Gastrocnemius medialis (tissue), 4 donors: ENCODE measurements at regions not wholly inside any gene's neighbourhood (a gene's known extent, or its start where the extent isn't known, plus 50 kb on each side); places are given as distances from the start of the nearest gene placed in this dataset.

Experiments used
- ATAC-seq, 2 donors: fragments of 150-250 bp; one replicate each; pipeline ENCODE4 v1.9.1; 2016
- DNase-seq, 2 donors: peaks; one replicate each; pipeline ENCODE4 v3.0.0-alpha.2; 2019
- H3K27ac ChIP-seq, 4 donors: fragments of 200-600 bp; sonication (generic); 1 replicate in 1 of 4; 2 replicates in 3 of 4; pipeline ENCODE4 v1.5.1; 2016 to 2018; ENCODE audit warnings: mild to moderate bottlenecking in 2 of 4, moderate library complexity in 1 of 4
- H3K27me3 ChIP-seq, 3 donors: fragments of 200-600 bp; sonication (generic) in 2 of 3; 1 replicate in 1 of 3; 2 replicates in 2 of 3; pipeline versions ENCODE4 v1.5.1 to v1.6.0; 2016 to 2019; ENCODE audit warnings: mild to moderate bottlenecking in 1 of 3, moderate library complexity in 1 of 3
- H3K36me3 ChIP-seq, 2 donors: fragments of 200-600 bp; sonication (generic) in 1 of 2; one replicate each; pipeline ENCODE4 v1.5.1; 2017 to 2018
- H3K4me1 ChIP-seq, 2 donors: fragments of 200-600 bp; sonication (generic) in 1 of 2; one replicate each; pipeline ENCODE4 v1.5.1; 2016 to 2017; ENCODE audit warnings: mild to moderate bottlenecking in 2 of 2
- H3K4me3 ChIP-seq, 4 donors: fragments of 200-600 bp; sonication (generic) in 3 of 4; 1 replicate in 1 of 4; 2 replicates in 3 of 4; pipeline ENCODE4 v1.5.1; 2016 to 2019; ENCODE audit warnings: mild to moderate bottlenecking in 2 of 4
- H3K9me3 ChIP-seq, 3 donors: fragments of 200-600 bp; sonication (generic) in 2 of 3; 1 replicate in 1 of 3; 2 replicates in 2 of 3; pipeline ENCODE4 v1.5.1; 2016 to 2019
- CTCF ChIP-seq, 5 experiments: fragments of 450-650 bp in 3 of 5; fragments of 200-600 bp in 2 of 5; sonication (generic) in 2 of 5; IDR thresholded peaks in 4 of 5; conservative IDR thresholded peaks in 1 of 5; 1 replicate in 4 of 5; 2 replicates in 1 of 5; pipeline ENCODE4 v1.5.1; 2016 to 2019; ENCODE audit warnings: antibody characterized with exemption in 5 of 5, mild to moderate bottlenecking in 3 of 5, moderate library complexity in 3 of 5
- POLR2A ChIP-seq, 2 donors: fragments of 450-650 bp; IDR thresholded peaks; one replicate each; pipeline ENCODE4 v1.6.1; 2017; ENCODE audit warnings: antibody characterized with exemption in 2 of 2, mild to moderate bottlenecking in 2 of 2, moderate library complexity in 2 of 2
- in situ Hi-C, 4 donors: fragments of 200-750 bp; cut with MboI; loops; one replicate each; pipeline versions ENCODE4 v1.15.0 to v1.8.0; 2017; ENCODE audit warnings: low sequenced_read_pairs in 4 of 4
- intact Hi-C: fragments of 100-400 bp; cut with DNase I; formaldehyde crosslinking; loops from one replicate; pipeline ENCODE4 v1.15.1; 2023; ENCODE audit warnings: low total_unique reads

GRCh38 chr2:57981083-57981768 is 65.4 kb upstream of the VRK2 start:
- Histone ChIP-seq H3K27me3 (no peaks in the 10 kb centered on the region), H3K27ac (no peak overlapping the region), H3K4me3 (no peak overlapping the region), H3K36me3 (no peaks in the 10 kb centered on the region), H3K4me1 (no peaks in the 10 kb centered on the region), H3K9me3 (no peaks in the 10 kb centered on the region)
- intact Hi-C loops = no loop called here
- DNase-seq (no peak), ATAC-seq (no peak)
- TF ChIP-seq CTCF (IDR thresholded peaks at IDR 0.05 in 4 of 5, conservative IDR thresholded peaks at IDR 0.05 in 1 of 5) (no peak), POLR2A (IDR thresholded peaks at IDR 0.05) (no peak)
- in situ Hi-C loops = no loop called here

DNA sequence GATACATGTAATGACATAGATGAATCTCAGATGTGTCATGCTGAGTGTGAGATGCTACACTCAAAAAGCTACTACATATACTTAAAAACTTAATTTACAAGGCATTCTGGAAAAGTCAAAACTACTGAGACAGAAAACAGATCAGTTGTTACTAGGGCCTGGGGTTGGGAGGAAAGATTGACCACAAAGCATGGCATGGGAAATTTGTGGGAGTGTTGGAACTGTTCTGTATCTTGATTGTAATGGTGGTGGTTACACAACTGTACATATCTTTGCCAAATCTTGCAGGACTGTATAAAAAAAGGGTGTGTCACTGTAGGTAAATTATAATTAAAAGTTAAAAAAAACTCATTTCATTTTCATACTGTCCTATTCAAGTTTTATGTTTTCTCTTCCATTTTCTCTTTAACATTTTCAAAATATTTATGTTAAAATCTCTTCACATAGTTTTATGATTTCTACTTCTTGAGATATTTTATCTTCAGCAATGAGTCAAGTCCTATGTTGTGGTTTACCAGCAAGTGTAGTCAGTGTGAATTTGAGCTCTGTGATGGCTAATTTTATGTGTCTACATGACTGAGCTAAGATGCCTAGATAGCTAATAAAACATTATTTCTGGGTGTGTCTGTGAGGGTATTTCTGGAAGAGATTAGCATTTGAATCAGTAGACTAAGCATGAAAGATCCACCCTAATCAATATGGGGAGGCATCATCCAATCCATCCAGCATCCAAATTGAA is 58.6 kb upstream of the VRK2 start:
- in situ Hi-C loops (no loop called here), intact Hi-C loops (no loop called here)
- H3K36me3 ChIP-seq = no peaks in the 10 kb centered on the region
- no peak overlapping the region for H3K27ac ChIP-seq
- no peak overlapping the region for H3K4me3 ChIP-seq
- DNase-seq (no peak), ATAC-seq (no peak)
- H3K4me1 ChIP-seq = no peaks in the 10 kb centered on the region
- TF ChIP-seq POLR2A (IDR thresholded peaks at IDR 0.05) (no peak), CTCF (IDR thresholded peaks at IDR 0.05 in 4 of 5, conservative IDR thresholded peaks at IDR 0.05 in 1 of 5) (no peak)
- no peaks in the 10 kb centered on the region for H3K9me3 ChIP-seq
- no peaks in the 10 kb centered on the region for H3K27me3 ChIP-seq

DNA sequence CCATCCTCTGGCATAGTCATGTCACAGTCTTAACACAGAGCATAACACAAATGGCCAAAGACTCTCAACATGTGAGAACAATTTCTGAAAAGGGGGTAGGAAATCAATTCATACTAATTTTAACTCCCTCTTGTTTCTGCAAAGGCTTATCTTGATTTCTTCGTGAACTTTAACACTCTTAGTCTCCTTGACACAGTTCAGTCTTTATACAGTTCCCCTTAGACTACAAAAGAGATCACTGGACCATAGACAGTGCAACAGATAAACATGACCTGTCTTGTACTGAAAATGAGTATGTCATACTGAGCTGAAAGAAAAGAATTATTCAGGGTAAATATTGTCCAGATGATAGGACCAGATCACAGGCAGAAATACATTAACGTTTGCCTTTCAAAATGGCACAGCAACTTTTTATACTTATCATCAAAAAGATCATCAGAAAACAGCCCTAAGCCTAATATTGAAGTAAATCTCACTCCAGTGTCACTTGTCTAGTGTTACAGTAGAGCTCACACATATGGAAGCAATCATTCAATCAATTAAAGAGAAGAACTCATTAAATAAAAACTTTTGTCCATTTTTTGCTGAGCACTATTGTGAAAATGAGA is 56.4 kb upstream of the VRK2 start:
- intact Hi-C loops = no loop called here
- H3K27me3 ChIP-seq = no peaks in the 10 kb centered on the region
- no peak for ATAC-seq
- in situ Hi-C loops = no loop called here
- H3K4me3 ChIP-seq = no peak overlapping the region
- TF ChIP-seq CTCF (IDR thresholded peaks at IDR 0.05 in 4 of 5, conservative IDR thresholded peaks at IDR 0.05 in 1 of 5) = no peak
- TF ChIP-seq POLR2A (IDR thresholded peaks at IDR 0.05) = no peak
- H3K36me3 ChIP-seq = no peaks in the 10 kb centered on the region
- H3K27ac ChIP-seq = no peak overlapping the region
- no peaks in the 10 kb centered on the region for H3K4me1 ChIP-seq
- DNase-seq = no peak
- no peaks in the 10 kb centered on the region for H3K9me3 ChIP-seq
